Sigmoid colon (tissue), 4 donors: ENCODE measurements at regions not wholly inside any gene's neighbourhood (a gene's known extent, or its start where the extent isn't known, plus 50 kb on each side); places are given as distances from the start of the nearest gene placed in this dataset.

ENCODE experiments used
- CTCF ChIP-seq, 4 experiments: fragments of 450-650 bp in 3 of 4; fragments of 200-600 bp in 1 of 4; IDR thresholded peaks; one replicate each; pipeline ENCODE4 v1.5.1; 2016 to 2019; ENCODE audit warnings: antibody characterized with exemption in 4 of 4, mild to moderate bottlenecking in 3 of 4, moderate library complexity in 2 of 4
- EP300 ChIP-seq, 4 donors: sonication (generic); formaldehyde crosslinking; IDR thresholded peaks; one replicate each; pipeline ENCODE4 v1.6.1; 2017; ENCODE audit warnings: antibody characterized with exemption in 4 of 4
- POLR2A ChIP-seq, 2 donors: fragments of 450-650 bp; IDR thresholded peaks; one replicate each; pipeline ENCODE4 v1.6.1; 2016; ENCODE audit warnings: antibody characterized with exemption in 2 of 2, mild to moderate bottlenecking in 2 of 2, moderate library complexity in 2 of 2

- TF ChIP-seq CTCF (IDR thresholded peaks at IDR 0.05) (no peak), POLR2A (IDR thresholded peaks at IDR 0.05) (no peak), EP300 (IDR thresholded peaks at IDR 0.05) (no peak)
These were observed 81.1 kb upstream of the ATP1B1 start for GRCh38 chr1:169025412-169025811.
